ENCODE measurements at regions not wholly inside any gene's neighbourhood (a gene's known extent, or its start where the extent isn't known, plus 50 kb on each side); places are given as distances from the start of the nearest gene placed in this dataset.
"Not testable (repeated sequence)": the region's sequence is repeated elsewhere in the genome, so short reads cannot be mapped to it uniquely, and the experiment has no call there.

DNA sequence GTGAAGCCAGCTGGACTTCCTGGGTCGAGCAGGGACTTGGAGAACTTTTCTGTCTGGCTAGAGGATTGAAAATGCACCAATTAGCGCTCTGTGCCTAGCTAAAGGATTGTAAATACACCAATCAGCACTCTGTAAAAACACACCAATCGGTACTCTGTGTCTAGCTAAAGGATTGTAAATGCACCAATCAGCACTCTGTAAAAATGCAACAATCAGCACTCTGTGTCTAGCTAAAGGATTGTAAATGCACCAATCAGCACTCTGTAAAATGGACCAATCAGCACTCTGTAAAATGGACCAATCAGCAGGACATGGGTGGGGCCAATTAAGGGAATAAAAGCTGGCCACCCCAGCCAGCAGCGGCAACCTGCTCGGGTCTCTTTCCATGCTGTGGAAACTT is 97.3 kb upstream of the GALNT15 start:
- DNase-seq = not testable (repeated sequence)

DNA sequence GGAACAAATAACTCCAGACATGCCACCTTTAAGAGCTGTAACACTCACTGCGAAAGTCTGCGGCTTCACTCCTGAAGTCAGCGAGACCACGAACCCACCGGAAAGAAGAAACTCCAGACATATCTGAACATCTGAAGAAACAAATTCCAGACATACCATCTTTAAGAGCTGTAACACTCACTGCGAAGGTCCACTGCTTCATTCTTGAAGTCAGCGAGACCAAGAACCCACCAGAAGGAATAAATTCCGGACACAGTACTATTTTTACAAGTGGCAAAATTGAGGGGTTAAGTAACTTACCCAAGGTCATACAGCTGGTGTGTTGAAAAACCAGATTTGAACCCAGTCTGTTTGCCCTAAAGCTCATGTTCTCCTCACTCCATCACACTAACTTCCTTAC is 96.8 kb upstream of the GALNT15 start:
- not testable (repeated sequence) for DNase-seq

DNA sequence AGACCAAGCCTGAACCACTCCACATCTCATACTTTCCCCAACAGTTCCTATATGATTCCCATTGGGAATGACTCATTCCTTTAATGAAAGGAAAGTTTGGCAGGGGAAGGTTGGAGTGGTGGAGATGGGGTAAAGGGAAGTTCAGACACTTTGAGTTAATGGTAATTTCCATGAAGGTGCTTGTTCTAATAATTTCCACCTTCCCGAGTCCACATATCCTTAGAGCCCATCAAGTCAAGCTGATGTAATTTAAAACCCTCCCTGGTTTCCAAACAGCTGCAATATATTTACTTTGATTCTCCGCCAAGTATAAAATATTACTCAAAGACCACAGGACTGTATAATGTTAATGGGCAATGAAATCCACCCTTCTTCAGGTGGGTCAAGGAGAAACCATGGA is 95.0 kb upstream of the GALNT15 start:
- DNase-seq = no peak

DNA sequence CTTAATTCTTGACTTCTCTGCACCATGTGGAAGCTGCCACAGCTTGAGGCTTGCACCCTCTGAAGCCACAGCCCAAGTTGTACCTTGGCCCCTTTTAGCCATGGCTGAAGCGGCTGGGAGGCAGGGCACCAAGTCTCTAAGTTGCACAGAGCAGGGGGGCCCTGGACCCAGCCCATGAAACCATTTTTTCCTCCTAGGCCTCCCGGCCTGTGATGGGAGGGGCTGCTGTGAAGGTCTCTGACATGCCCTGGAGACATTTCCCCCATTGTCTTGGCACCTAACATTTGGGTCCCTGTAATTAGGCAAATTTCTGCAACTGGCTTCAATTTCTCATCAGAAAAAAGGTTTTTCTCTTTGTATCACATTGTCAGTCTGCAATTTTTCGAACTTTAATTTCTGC is 92.8 kb upstream of the GALNT15 start:
- DNase-seq = no peak

DNA sequence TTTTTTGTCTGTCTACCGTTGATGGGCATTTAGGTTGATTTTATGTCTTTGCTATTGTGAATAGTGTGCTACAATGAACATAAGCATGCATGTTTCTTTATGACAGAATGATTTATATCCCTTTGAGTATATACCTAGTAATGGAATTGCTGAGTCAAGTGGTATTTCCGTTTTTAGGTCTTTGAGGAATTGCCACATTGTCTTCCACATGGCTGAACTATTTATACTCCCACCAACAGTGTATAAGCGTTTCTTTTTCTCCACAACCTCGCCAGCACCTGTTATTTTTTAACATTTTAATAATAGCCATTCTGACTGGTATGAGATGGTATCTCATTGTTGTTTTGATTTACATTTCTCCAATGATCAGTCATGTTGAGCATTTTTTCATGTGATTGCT is 89.6 kb upstream of the GALNT15 start:
- DNase-seq = no peak

DNA sequence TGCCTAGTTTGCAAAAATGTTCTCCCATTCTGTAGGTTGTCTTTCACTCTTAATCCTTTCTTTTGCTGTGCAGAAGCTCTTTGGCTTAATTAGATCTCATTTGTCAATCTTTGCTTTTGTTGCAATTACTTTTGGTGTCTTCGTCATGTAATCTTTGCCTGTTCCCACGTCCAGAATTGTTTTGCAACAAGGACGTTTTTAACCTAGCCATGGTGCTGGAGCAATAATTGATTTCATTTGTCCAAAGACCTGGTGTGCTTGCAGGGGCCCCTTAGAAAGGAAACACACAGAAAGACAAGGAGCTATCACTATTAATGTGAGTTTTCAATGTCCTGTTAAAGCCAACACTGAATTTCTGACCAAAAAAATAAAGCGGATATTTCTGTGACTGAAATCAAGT is 89.1 kb upstream of the GALNT15 start:
- DNase-seq = no peak

DNA sequence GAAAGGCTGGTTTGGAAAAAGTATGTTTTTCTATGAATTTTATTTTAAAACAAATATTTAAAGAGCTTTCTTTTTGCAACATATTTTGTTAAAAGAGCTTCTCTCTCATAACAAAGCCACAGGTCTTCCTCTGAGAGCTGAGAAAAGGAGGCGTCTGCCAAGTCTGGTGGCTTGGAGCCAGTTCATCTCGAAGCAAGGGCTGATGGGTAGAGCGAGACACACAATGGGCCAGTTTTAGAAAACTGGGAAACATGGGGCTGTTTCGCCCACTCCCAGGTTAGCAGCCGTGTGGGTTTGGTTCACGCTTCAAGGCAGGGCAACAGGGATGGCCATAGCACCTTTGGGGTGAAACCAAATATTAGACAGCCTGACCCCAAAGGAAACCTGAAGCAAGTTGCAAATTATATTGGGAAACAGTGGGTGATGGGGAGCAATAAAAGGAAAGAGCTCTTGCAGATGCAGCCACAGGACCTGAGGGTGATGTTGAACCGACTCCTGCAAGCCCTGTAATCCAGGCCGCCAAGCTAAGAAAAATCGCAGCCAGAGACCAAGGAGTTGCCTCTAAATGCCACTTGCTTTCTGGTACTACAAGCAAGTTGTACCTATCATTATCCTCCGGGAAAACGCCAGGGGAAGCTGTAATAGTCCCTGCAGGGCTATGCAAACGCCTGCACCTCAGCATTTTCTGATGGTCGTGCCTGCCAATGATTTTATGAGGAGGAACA is 88.4 kb upstream of the GALNT15 start:
- no peak for DNase-seq

DNA sequence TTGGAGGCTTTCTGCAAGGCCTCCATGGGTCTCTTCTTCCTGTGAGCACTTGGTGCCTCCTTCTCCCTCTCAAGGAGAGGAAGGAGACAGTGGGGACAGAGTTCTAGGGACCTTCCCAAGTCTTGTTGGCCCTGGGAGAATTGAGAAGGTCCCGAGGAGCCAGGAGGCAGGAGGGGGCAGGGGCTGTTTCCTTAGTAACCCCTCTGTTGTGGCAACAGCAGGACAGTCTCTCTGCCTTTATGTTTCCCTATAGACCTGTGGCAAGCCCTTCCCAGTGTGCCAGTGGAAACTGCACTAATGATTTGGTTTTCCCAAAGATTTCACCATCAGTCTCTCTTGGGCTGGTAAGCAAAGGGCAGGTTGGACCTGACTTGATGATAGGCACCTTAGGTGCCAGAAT is 87.8 kb upstream of the GALNT15 start:
- no peak for DNase-seq

DNA sequence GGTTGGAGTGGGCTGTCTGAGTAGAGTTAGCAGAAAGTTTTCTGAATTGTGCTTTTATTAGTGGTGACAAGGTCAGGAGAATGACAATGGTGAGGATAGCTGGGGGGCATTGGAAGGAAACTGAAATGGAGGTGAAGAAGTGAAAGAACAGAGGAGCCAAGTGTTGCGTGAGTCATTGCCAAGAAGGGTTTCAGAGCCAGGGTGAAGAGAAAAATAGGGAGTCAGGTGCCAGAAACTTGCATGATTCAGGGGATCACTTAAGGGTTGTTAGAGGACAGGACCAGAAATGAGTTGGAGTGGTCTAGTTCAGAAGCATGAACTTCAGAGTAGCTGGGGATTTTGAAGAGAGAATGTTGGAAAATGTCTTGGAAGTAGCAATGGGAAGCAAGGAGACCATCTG is 86.0 kb upstream of the GALNT15 start:
- no peak for DNase-seq

DNA sequence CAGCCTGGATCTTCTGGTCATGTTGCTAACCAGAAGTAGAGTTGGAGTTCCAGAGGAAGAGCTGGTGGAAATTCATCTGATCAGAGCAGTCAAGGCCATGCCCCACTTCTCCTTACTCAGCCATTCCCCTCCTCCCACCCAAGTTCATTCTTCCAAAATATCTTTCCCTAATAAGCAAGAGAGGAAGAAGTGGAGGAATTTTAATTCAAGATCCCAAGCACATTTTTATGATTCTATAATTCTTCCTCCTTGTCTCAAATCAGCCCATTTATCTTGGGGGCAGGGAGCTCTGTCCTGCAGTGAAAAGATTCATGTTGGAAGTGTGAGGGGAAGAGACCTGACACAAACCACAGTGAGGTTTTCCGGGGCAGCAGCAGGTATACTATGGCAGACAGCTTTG is 85.0 kb upstream of the GALNT15 start:
- no peak for DNase-seq

DNA sequence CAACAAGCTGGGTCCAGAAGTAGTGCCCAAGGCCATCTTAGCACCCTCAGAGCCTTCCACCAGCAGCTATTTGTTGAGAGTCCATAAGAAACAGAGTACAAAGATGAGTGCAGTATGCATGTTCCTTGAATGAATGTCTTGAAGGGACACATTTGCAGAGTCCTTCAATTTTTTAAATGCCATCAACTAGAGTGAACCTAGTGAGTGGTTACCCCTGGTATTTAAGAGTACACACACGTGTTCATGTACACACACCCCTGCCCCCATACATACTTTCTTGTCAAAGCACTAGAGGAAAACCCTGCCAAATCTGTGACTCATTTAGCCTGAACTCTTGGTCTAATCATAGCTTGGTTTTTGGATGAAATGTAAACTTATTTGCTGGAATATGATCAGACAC is 84.5 kb upstream of the GALNT15 start:
- DNase-seq = no peak

DNA sequence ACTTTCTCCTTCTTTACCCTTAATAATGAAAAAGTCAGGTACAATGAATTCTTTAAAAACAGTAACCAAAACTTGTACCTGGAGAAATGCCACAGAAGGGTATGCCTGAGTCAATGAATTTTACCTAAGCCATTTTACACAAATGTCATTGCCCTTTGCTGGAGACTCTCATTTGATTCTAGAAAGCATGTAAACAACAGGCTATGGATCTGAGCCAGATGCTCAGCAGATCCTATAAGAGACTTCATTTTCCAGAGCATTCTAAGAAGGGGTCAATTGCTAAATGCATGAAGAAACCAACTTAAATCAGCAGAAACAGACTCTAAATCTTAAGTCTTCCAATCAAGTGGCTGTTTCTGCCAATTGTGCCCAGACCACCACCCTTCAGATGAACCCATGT is 83.8 kb upstream of the GALNT15 start:
- no peak for DNase-seq

DNA sequence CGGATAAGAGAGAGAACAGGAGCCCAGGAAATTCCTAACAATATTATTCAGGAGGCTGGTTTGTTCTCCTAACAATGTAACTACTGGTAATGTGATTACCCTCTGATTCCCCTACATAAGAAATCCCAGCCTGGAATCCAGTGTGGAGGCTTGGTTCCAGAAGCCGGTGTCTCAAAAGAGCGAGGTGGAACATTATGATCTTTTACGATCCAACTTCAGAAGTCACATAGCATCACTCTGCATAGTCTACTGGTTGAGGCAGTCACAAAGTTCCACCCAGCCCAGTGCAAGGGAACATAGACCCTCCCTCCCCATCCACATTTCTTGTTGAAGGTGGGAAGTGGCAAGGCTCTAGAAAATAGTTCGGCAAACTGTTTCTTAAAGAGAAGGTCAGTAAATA is 81.6 kb upstream of the GALNT15 start:
- DNase-seq = no peak

DNA sequence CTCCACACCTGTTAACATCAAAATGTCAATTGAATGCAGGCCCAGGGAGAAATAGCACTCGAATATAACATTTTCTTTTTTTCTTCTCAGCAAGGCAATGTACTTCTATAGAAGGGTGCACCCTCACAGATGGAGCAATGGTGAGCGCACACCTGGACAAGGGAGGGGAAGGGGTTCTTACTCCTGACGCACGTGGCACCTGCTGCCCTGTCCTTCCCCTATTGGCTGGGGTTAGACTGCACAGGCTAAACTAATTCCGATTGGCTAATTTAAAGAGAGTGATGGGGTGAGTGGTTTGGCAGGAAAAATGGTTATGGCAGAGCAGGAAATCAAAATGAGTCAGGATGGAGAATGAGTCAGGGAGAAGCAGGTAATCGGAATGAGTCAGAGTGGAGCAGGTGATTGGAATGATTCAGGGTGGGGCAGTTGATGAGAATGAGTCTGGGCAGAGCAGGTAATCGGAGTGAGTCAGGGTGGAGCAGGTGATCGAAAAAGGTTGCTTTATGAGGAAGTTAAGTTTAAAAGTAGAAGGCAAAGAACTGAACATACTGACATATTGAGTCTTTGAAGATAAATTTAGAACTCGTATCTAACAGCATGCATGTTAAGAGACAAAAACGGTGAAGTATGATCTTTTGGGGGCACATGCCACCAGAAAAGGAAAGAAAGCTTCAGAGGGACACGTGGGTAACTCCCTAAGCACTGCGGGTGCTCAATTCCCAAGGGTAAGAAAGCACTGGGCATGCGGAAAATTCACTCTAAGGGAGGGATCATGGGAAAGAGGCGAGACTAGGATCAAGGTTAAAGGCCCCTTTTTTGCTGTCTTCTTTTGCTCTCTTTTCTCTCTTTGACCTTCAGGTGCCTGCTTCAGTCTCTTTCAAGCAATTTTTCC is 72.9 kb upstream of the GALNT15 start:
- DNase-seq = no peak

DNA sequence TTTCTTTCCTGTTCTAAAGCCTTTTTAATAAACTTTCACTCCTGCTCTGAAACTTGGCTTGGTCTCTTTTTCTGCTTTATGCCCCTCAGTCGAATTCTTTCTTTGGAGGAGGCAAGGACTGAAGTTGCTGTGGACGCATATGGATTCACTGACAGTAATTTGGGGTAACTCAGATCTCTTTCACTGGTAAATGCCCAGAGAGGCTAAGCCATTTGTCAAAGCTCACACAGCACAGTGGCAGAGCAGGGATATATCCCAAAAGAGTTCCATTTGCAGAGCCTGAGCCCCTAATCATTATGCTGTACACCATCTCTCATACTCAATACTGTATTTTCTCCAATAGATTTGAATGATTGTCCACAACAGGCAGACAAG is 72.3 kb upstream of the GALNT15 start:
- DNase-seq = no peak

DNA sequence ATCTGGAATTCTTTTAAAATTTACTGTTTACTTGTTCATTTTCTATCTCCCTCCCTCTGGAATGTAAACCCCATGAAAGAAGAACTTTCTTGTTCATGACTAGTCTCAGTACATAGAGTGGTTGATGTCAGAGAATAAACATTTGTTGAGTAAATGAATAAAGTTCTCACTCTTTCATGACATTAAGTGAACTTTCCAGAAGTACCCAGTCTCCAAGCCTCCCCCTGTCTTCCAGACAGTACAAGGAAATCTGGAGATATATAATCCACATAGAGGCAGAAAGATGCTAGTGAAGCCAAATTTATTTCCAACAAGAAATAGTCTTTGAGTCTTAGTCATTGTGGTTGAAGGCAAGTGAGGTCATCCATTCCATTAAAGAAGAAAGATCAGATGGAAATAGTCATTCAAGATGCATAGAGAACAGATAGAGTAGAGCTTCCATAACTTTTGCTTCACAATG is 71.5 kb upstream of the GALNT15 start:
- no peak for DNase-seq

DNA sequence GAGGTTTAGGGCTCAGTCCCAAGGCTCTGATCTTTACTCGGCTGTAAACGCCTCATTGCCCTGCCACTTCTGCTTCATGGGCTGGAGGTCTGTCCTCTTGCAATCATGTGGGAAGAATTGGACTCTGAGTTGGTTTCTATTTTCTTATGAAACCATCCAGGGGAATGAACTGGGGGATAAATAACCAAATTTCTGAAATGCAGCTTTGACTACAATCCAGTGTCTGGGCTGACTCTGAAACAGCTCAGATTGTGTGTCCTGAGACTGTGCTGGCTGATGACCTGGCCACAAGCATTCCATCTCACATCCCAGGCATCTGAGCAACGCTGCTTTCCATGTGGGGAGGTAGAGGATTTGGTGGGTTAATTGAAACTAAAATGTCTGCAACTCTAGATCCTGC is 71.0 kb upstream of the GALNT15 start:
- no peak for DNase-seq

DNA sequence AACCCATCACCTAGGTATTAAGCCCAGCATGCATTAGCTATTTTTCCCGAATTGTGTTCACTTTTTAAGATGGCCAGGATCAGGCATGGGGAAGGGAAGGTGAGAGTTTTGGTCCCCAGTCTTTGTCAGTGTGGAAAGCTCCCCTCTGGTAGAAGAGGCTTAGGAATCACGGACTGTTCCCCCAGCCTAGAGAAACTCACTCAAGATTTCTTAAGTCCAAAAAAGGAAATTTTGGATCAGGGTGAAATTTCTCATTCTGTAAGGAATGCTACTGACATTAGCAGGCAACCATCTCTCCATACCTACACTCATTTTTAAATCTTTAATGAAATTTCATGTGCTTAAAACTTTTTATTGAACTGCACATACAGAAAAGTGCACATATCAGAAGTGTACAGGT is 70.3 kb upstream of the GALNT15 start:
- DNase-seq = no peak

DNA sequence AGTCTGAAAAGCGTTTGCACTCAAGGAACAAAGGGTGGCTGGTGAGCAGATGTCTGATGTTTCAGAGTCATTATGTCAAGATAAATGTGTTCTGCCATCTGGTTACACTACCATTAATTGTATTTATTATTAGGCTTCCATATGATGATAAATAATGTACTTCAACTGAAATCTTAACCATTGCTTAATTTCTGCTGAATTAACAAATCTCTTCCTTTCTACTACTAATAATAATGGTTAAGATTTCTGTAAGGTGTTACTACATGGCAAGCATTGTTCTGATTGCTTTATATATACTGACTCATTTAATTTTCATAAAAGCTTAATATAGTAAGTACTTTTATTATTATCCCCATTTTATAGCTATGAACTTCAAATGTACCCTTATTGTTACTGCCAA is 68.4 kb upstream of the GALNT15 start:
- DNase-seq = no peak

DNA sequence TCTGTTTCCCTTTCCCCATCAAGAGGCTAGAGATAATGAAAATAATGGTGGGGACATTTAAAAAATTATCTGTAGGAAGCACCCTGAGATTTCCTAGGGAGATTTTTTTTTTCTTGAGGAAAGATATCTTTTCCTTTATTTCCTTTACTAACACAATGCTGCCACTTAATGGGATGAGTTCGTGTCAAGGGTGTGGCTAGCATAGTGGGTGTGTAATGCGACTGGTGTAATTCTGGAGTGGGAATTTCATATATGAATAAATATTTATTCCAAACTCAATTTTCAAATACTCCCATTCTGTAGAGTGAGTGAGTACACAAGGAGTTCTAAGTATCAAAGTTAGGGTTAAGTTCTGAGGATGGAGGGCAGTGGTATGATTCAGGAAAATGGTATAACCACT is 66.1 kb upstream of the GALNT15 start:
- no peak for DNase-seq

DNA sequence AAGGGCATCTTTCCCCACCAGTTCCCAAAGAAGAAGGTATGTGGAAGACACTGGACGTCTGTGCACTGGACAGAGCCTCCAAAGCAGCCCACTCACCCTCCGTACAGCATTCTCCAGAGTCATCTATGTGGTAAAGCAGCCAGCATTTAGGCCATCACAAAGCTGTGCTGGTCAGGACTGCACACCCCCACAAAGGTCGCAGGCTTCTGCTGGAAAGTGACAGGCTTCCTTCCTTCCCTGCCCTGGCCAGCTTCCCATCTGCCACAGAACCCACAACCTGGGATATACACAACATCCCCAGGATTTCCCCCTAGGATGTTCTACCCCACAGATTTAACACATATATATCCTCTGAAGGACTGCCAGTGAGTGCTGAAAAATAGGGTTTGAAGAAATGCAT is 64.6 kb upstream of the GALNT15 start:
- DNase-seq = no peak

DNA sequence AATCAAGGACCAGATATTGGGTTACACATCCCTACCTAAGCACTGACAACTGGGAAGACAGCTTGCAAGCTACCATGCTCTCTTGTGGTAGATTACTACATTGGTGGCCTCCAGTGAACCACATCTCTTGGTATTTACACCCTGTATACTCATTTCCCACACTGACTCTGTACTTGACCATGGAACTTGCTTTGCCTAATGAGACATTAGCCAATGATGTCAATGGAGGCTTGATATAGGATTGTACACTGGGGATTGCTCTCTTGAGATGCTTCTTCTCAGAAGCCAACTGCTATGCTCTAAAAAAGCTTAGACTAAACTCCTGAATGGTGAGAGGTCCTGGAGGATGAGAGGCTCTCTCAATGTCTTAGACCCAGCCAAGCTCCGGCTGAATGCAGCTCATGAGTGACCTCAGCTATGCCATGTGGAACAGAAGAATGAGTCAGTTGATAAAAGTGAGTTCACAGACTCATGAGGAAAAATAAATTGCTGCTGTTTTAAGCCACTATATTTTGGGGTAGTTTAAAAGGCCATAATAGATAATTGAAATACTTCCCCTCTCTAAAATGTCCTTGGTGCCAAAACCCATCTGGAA is 61.5 kb upstream of the GALNT15 start:
- no peak for DNase-seq

DNA sequence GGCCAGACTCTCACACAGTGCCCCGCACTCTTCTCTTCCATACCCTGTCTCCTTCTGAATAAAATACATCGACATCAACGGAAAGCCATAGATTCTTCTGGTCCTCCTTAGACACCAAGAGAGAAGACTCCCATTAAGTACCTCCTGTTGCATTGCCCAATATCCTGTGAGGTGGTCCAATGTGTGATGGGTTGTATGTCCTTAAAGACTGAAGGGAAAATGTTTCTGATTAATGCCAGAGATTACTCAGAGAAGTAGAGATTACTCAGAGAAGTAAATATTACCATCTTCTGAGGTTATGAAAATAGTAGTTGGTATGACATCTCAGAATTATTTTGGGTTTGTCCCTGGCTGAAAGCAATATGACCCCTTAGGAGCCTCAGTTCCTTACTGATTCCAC is 60.8 kb upstream of the GALNT15 start:
- DNase-seq = no peak

DNA sequence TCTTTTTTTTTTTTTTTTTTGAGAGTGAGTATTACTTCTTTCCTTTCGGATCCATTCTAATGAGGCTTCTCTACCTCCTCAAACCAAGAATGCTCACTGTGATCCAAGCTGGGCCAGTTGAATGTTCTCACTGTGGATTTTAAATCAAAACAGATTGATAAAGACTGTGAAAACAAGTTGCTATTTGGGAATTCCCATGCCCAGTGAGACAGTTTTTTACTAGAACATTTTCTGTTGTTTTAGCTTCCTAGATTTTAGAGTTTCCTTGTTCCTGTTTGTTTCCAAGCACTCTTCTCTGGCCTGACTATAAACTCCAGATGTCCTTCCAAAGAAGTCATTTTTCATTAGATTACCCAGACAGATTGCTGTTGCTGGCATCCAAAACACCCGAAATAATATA is 60.1 kb upstream of the GALNT15 start:
- no peak for DNase-seq
